ENCODE measurements at regions not wholly inside any gene's neighbourhood (a gene's known extent, or its start where the extent isn't known, plus 50 kb on each side); places are given as distances from the start of the nearest gene placed in this dataset.

DNA sequence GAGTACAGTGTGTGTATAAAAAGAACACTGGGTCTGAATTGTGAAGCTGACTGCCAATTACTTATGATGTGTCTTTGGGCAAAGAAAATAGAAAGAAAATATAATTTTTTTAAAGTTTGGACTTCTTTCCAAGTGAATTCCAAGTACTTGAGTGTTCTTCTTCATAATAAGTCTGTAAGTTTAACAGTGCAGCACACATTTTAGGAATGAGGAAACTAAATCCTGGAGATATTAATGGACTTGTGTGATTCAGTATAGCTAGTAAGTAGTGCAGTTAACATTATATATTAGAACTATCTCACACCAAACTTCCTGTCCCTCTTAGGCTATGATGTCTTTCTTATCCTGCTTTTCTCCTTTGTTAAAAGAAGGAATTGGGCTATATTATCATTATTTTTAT lies 1953.8 kb downstream of the MAT2B start:
- TF ChIP-seq, protein P1, sequence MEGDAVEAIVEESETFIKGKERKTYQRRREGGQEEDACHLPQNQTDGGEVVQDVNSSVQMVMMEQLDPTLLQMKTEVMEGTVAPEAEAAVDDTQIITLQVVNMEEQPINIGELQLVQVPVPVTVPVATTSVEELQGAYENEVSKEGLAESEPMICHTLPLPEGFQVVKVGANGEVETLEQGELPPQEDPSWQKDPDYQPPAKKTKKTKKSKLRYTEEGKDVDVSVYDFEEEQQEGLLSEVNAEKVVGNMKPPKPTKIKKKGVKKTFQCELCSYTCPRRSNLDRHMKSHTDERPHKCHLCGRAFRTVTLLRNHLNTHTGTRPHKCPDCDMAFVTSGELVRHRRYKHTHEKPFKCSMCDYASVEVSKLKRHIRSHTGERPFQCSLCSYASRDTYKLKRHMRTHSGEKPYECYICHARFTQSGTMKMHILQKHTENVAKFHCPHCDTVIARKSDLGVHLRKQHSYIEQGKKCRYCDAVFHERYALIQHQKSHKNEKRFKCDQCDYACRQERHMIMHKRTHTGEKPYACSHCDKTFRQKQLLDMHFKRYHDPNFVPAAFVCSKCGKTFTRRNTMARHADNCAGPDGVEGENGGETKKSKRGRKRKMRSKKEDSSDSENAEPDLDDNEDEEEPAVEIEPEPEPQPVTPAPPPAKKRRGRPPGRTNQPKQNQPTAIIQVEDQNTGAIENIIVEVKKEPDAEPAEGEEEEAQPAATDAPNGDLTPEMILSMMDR (optimal IDR thresholded peaks at IDR 0.05 in 1 of 3, IDR thresholded peaks at IDR 0.05 in 1 of 3, conservative IDR thresholded peaks at IDR 0.05 in 1 of 3; ENCODE audit: extremely low read depth in 1 of 3, insufficient read depth in 2 of 3, low read length in 3 of 3): no peak
- no peak for TF ChIP-seq EZH2 (IDR thresholded peaks at IDR 0.05; ENCODE audit: low read length)

Data from keratinocyte (primary cell).